GM21723 (cell line): ENCODE measurements at regions not wholly inside any gene's neighbourhood (a gene's known extent, or its start where the extent isn't known, plus 50 kb on each side); places are given as distances from the start of the nearest gene placed in this dataset.

Source experiments
- ATAC-seq: cut with Tn5 transposase; IDR thresholded peaks from one replicate; pipeline ENCODE4 v1.9.1; 2021; ENCODE audit warnings: mild to moderate bottlenecking, moderate library complexity; ENCODE audit not compliant: unreplicated experiment

DNA sequence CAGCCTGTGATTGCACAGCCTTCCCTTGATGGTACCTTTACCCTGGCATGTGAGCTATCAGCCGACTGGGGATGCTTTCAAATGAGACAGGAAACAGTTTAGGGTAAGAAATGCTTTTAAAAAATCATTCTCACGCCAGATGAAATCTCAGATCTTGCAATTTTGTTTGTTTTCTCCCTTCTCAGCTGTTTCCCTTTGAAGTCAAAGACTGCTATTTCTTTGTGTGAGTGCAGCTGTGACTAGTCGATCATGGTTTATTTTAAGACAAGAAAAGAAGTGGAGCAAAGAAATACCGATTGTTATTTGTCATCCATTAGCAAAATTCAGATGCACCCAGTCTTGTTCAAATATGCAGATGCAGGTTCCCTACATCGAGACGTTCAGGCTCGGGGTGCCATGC, 489.7 kb downstream of the QKI start:
- no peak for ATAC-seq

DNA sequence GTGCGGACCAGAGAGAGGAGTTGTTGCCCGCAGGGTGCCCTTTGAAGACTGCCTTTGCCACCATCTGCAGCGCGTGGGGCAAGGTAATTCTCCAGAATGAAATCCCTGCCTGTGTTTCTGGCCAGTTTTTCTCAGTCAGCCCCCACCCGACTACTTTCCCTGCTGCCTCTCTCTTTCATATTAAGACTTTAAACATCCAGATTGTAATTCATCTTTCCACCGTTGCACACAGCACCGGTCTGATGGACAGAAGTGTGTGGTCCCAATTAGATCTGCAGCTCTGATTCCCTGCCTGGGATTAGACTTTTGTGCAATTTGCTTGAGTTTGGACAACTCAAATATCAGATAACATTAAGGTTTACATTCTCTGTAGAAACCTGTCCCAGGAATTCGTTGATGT, 489.0 kb downstream of the QKI start:
- ATAC-seq = no peak

DNA sequence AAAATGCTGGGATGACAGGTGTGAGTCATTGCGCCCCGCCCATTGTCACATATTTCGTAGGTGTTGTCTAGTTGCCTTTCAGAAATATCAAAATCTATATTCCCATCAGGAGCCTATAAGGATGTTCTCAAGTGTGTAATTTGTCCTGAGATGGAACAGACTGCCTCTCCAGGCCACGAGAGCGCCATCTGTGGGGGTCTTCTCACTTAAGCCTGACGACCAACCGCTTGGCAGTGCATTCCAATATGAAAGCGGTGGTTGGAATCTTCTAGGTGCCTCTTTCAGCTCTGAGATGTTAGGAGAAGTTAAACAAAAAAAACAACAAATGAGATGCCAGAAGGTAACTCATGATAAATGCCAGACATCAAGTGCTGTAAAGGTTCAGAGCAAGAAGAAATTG, 488.5 kb downstream of the QKI start:
- ATAC-seq = no peak

DNA sequence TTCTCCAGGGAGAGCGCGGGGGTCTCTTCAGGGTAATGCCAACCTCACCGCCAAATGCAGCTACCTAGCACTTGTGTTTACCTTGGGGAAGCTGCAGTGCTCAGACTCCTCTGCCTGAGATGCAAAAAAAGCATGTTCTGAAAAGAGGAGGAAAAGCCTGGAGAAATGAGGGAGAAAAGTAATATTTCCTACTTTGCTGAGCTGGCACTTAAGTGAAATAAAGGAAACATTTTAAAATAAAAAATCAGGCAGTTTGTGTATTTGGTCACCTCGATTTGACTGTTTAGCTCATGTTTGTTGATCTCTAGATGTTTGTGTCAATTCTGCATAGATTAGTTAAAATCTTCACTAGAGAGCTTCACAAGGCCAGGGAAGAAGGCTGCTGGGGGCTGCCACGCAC, 487.2 kb downstream of the QKI start:
- no peak for ATAC-seq

DNA sequence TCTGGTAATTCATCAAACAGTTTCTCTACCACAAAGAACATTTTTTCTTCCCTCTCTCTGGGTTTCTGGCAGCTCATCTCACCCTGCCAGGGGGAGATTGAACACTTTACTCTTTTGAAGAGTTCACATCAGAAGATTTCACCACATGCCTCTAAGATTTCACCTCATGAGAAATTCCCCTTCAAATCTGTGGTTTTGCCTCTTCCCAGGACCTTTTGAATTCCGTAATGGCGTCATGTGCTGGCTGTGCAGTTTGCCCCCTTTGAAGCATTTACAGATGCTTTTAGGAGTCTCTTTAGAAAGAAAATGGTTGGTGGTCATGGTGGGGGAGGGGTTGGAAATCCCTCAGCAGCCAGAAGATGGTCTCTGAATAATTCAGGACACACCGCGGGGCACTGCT, 486.1 kb downstream of the QKI start:
- no peak for ATAC-seq

DNA sequence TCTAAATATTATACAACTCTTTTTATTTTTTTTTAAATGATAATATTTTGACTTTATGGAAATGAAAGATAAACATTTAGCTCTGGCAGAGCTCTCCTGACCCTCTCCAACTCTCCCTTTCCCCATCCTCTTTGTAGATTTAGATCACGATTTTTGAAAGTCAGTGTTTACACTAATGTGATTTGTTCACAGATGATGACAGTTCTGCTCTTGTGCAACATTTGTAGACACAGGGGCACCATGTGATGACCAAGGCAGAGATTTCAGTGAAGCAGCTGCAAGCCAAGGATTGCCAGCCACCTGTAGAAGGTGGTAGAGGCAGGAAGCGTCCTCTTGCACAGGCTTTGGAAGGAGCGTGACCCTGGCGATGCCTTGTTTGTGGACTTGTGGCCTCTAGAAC, 483.2 kb downstream of the QKI start:
- no peak for ATAC-seq

DNA sequence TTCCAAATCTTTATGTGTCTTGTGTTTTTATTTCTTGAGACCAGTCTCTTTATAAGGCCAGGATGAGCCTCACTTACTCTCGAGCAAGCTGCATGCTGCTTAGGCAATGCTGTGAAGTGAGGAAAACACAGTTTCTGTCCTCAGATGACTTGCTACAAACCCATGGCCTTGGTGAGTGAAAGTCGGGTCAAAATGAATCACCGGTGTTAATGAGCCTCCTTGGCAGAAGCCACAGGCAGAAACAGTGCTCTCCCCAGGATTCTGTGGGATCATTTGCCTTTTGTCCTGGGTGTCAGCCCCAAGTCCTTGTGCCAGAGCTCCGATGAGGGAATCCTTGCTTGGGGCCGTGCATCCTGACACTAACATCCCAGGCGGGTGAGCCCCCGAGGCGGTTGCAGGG, 482.5 kb downstream of the QKI start:
- ATAC-seq = no peak

DNA sequence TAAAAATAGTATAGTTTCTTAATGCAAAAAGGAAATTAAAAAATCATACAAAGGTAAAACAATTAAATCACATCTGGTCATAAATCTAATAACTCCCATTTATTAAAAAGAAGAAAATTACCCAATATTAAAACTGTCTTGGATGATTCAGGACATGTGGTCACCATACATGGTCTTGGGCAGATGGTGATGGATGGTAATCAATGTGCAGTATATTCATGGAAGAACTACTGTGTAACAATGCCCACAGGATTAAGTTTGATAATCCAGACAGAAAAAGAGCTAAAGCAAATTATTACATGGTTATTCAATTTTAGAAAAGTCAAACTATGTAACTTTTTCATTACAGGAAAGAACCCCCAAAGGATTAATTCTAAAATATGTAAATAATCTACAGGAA, 480.6 kb downstream of the QKI start:
- no peak for ATAC-seq

DNA sequence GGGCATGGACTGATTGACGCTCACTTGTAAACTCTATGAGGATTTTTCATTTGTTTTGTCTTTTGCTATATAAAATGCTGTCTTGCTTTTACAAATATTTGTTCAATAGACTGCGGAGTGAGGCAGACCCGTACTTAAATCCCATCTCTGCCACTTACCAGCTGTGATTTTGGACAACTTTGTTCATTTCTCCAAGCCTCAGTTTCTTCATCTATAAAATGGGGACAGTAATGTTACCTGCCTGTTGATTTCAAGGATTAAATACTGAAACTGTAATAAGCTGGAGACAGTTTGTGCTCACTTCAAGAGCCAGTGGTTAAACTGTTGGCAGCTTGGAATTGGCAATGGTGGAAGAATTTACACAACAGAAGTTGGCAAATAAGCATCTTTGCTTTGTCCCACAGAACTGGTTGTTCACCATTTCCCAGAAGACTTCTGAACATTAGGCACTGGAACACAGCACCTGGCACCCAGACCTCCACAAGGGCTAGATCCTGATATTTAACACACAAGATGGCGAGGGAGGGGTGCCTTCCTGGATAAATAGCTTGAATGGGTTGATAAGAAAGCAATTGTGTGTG, 479.2 kb downstream of the QKI start:
- ATAC-seq = no peak

DNA sequence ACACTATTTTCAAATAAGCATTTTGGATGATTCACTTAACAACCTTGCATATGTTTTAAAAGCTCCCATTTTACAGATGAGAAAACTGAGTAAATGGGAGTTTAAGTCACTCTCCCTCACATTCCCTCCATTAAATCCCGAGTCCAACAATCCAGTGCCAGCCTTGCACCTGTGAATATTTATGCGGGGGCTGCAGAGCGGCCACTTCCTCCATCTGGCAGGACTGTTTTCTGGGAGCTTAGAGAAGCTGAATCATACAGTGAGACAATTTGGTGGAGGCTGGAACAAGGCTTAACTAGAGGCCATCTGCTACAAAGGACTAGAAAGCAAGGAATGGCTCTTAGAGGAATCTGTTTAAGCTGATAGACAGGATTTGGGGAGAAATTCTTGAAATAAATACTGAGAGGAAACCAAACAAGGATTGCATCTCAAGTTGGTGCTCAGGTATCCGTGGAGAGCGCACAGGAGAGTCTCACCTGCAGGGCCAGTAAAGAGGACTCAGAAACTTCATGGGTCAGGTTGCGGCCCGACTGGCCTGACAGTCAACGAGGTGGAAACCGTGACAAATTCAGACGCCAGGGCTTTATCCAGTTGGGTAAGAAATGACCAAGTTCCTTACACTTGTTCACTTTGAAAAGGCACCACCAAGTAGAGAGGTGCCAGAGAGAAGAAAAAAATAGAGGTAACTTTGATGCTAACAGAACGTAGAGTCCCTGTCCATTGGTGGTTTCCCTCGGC, 478.5 kb downstream of the QKI start:
- no peak for ATAC-seq

DNA sequence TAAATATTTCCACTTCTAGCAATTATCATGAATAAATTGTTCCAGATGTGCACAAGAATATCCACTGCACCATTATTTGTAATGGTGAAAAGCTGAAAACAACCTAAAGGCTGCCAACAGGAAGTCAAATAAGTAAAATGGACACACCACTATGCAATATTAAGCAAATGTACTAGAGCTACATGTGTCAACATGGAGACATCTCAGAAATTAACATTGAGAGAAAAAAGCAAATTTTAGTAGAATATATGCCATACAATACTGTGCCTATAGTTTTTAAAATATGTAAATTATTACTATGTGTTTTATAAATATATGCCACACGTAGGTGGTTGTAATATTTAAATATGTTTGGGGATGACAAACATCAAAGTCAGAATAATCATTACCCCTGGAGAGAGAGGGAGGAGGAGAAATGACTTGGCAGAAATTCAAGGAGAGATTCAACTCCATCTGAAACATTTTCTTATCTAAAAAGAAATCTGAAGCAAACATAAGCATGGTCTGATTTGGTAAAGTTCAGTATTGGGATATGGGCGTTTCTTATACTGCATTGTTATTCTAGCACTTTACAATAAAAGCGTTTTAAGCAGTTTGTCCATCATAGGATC, 475.5 kb downstream of the QKI start:
- no peak for ATAC-seq

DNA sequence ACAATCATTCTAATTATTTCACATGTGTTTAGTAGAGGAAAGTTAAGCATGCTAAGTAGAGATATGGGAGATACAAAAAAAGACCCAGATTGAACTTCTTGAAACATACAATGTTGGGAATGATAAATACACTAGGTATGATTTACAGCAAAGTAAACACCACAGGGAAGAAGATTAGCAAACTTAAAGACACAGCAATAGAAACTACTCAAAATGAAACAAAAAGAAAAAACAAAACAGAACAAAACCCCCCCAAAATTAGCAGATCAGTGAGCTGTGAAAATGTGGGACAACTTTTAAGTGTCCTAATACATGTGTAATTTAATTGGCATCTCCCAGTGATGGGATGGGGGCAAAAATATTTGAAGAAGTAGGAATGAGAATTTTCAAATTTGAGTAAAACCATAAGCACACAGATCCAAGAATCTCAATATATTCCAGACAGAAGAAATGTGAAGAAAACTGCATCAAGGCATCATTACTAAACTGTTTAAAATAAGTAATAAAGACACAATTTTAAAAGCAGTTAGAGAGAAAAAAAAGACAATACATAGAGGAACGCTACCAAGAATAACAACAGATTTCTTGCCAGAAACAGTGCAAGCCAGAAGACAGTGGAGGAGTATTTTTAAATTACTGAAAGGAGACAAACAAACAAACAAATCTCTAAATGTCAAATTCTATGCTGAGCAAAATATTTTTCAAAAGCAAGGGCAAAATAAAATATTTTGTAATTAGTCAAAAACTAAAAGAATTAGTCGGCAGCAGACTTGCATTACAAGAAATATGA, 473.7 kb downstream of the QKI start:
- ATAC-seq = peak; percentile 63

DNA sequence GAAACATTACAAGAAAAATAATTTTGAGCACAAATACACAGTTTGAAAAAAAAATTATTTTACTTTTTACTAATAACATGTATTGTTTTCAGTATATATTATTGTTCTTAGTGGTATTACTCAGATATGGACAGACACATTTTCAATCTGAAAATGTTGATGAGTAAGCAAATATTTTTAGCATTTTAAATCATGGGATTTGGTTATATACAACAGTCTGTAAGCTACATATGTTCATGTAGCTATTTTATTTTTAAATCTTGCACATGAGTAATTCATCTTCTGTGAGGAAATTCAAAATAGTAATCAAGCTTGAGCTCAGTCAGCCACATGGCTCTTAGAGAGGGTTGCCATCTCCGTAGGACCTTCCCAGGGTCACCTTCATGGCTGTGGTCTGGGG, 471.9 kb downstream of the QKI start:
- no peak for ATAC-seq

DNA sequence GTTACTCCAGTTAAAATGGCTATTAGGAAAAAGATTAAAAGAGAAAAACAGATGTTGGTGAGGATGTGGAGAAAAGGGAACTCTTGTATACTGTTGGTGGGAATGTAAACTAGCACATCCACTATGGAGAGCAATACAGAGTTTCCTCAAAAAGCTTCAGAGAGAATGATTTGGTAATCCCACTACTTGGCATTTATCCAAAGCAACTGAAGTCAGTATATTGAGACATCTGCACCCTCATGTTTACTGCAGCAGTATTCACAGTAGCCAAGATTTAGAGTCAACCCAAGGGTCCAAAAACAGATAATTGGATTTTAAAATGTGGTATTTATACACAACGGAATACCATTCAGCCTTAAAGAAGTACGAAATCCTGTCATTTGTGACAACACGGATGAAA, 469.5 kb downstream of the QKI start:
- no peak for ATAC-seq

DNA sequence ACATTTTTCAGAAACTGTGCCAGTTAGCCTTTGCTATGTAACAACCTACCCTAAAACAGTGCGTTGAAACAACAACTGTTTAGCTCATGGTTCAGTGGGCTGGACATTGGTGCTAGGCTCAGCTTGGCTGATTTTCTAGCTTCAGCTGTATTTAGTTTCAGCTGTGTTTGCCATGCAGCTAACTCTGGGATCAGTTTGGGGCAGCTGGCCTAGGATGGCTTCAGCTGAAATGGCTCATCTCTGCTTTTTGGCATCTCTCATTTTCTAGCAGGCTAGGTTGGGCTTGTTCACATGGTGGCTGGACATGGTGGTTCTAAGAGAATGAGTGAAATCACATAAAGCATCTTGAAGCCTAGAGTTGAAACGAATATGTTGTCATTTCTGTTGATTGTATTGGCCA, 464.2 kb downstream of the QKI start:
- no peak for ATAC-seq

DNA sequence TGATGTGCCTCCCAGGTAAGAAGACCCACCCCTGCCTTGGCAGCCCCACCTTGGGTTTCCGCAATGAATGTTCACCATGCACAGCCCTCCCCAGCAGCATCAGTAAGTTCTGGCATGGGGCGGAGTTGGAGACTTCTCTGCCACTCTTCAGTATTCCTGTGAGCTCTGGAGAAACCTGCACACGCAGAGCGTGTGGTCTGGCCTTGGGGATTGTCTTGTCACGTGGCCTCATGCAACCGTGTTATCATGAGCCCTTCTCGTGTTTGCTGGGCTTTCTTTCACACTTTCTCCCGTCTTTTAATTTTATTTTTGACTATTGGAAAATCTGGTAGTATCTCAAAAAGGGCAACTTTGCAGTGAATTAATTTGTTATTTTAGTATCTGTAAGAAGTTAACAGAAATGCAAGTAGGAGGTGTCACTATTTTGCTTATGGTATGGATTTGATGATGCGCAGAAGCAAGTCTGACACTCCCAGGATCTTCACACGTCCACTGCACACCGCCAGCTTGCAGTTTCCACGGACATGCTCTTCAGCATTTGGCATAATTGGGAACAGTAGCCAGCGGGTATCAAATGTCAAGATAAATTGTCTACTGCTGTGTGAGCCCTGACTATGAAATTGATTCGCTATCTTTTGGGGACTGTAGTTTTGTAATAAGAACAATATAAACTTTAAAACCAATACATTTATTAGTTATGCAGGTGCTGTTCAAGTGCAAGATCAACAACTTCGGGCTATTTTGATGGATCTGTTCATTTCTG, 463.5 kb downstream of the QKI start:
- no peak for ATAC-seq

DNA sequence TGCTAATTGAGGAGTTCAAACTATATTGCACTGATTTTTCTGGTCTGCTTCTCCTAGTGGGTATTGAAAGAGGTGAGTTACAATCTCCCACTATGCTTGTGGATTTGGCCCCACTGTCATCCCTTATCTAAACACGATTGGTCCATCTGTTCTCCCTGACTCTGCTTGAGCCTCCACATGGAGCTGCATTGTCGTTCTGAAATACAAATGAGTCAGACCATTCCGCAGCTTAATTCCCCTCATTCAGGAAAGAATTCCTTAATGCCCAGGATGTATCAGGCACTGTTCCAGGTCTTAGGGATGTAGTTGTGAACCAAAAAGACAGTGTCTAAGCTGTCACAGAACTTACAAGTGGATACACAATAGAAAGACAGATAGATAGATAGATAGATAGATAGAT, 461.9 kb downstream of the QKI start:
- no peak for ATAC-seq

DNA sequence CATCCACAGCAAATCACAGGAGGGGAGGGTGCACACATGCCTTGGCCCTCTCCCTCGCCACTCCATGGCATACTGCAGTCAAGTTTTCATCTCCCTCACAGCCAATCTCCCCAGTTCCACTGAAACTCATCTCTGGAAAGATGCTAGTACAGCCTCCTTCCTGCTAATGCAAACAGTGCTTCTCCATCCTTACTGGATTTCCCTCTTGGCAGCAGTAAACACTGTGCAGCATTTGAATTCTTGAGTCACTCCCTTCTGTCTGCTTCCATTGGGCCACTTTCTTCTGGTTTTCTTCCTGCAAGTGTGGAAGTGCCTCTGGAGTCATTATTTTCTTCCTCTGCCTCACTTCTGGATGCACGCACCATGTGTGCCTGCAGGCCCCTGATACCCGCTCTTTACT, 460.3 kb downstream of the QKI start:
- ATAC-seq = no peak

DNA sequence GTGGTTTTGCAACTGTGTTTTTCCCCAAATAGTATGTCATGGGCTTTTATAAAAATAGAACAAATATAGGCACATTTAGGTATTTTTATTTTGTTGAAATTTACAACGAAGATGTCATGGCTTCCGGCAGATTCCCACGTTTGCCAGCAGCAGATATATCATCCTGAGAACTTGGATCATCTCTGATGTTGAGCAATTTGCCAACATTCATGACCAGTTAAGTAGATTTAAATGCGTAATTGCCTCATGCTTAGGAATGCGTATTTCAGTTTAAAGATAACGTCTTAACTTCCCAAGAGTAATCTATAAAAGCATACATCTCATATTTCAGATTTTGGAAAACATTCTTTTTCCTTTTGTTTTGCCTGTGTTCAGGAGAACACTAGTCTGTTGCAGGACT, 457.8 kb downstream of the QKI start:
- ATAC-seq = no peak

DNA sequence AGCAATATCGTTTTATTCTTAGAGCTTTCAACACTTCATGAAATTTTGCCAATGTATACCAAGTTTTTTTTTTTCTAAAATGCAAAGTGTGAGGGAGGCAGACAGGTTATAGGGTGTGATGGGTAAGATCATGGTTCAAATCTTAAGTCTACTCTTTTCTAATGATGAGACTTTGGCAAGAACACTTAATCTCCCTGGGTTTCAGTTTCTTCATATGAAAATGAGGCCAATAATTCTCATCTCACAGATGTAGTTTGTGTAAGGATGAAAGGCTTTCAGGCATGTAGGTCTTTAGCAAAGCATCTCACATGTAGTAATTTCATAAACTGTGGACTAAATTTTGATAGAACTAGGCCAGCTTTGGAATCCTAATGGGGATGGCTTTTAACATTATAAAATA, 457.1 kb downstream of the QKI start:
- ATAC-seq = no peak
